Gastroesophageal sphincter (tissue), 4 donors: ENCODE measurements at regions not wholly inside any gene's neighbourhood (a gene's known extent, or its start where the extent isn't known, plus 50 kb on each side); places are given as distances from the start of the nearest gene placed in this dataset.

ENCODE experiments used
- ATAC-seq: fragments of 150-250 bp; one replicate; pipeline ENCODE4 v1.9.1; 2016; ENCODE audit warnings: mild to moderate bottlenecking, moderate library complexity
- H3K27ac ChIP-seq, 4 donors: fragments of 200-600 bp; sonication (generic) in 3 of 4; 1 replicate in 3 of 4; 2 replicates in 1 of 4; pipeline ENCODE4 v1.5.1; 2016 to 2019
- H3K27me3 ChIP-seq: fragments of 200-600 bp; sonication (generic); one replicate; pipeline ENCODE4 v1.5.1; 2019
- H3K36me3 ChIP-seq, 2 donors: fragments of 200-600 bp; sonication (generic); one replicate each; pipeline ENCODE4 v1.5.1; 2019; ENCODE audit warnings: control low read depth in 1 of 2
- H3K4me1 ChIP-seq, 3 donors: fragments of 200-600 bp; sonication (generic); 1 replicate in 2 of 3; 2 replicates in 1 of 3; pipeline ENCODE4 v1.5.1; 2016 to 2019; ENCODE audit warnings: control low read depth in 2 of 3
- H3K4me3 ChIP-seq, 2 donors: fragments of 200-600 bp; sonication (generic); one replicate each; pipeline ENCODE4 v1.5.1; 2019; ENCODE audit warnings: mild to moderate bottlenecking in 1 of 2, moderate library complexity in 1 of 2
- H3K9me3 ChIP-seq, 3 donors: fragments of 200-600 bp; sonication (generic); one replicate each; pipeline ENCODE4 v1.5.1; 2017 to 2019; ENCODE audit warnings: control low read depth in 2 of 3
- EP300 ChIP-seq: sonication (generic); formaldehyde crosslinking; IDR thresholded peaks from one replicate; pipeline ENCODE4 v1.6.1; 2017; ENCODE audit warnings: antibody characterized with exemption, mild to moderate bottlenecking
- POLR2A ChIP-seq, 2 donors: fragments of 450-650 bp; IDR thresholded peaks; one replicate each; pipeline ENCODE4 v1.6.1; 2017; ENCODE audit warnings: antibody characterized with exemption in 2 of 2, mild to moderate bottlenecking in 2 of 2, moderate library complexity in 1 of 2
- POLR2AphosphoS5 ChIP-seq: sonication (generic); formaldehyde crosslinking; IDR thresholded peaks from one replicate; pipeline ENCODE4 v1.6.1; 2017; ENCODE audit warnings: antibody characterized with exemption
- WGBS, 2 donors: methylation state at CpG; one replicate each; pipeline ENCODE4 v1.1.5; 2018; ENCODE audit warnings: low coverage in 1 of 2; 5-methylcytosine and 5-hydroxymethylcytosine counted together
- TF ChIP-seq, protein P1 (sequence below), 4 experiments: fragments of 200-600 bp in 2 of 4; fragments of 450-650 bp in 2 of 4; sonication (generic) in 1 of 4; IDR thresholded peaks; one replicate each; pipeline ENCODE4 v1.5.1; 2017 to 2019; ENCODE audit warnings: antibody characterized with exemption in 4 of 4, mild to moderate bottlenecking in 2 of 4, moderate library complexity in 2 of 4

DNA sequence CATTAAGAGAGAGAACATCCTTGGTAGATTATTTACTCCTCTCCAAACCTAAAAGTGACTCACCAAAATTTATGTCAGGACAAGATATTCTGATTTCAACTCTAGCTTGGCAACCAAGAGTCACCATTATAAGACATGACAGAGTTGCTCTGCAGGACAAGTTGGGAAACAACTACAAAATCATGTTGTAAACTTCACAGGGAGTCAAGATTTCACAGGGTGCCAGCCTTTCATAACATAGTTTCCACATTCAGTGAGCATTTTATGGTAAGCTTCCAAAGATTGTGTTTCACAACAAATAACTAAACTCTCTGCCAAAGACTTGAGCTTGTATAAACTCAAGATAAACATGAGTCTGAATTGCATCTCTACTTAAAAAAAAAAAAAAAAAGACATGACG, 121.0 kb upstream of the DIAPH2 start:
- no peaks in the 10 kb centered on the region for H3K27me3 ChIP-seq
- ATAC-seq, result peak; percentile 88
- peak overlapping the region in 1 of 4 donors; percentile 27 for H3K27ac ChIP-seq
- WGBS, 2 donors, result 0% methylated on average over 1 of the region's 1 CpG
- H3K4me1 ChIP-seq, result no peaks in the 10 kb centered on the region
- H3K4me3 ChIP-seq, result no peak overlapping the region
- H3K36me3 ChIP-seq, result no peaks in the 10 kb centered on the region
- TF ChIP-seq EP300 (no peak), POLR2A (IDR thresholded peaks at IDR 0.05) (no peak), POLR2AphosphoS5 (peak; percentile 76)
- TF ChIP-seq, protein P1, sequence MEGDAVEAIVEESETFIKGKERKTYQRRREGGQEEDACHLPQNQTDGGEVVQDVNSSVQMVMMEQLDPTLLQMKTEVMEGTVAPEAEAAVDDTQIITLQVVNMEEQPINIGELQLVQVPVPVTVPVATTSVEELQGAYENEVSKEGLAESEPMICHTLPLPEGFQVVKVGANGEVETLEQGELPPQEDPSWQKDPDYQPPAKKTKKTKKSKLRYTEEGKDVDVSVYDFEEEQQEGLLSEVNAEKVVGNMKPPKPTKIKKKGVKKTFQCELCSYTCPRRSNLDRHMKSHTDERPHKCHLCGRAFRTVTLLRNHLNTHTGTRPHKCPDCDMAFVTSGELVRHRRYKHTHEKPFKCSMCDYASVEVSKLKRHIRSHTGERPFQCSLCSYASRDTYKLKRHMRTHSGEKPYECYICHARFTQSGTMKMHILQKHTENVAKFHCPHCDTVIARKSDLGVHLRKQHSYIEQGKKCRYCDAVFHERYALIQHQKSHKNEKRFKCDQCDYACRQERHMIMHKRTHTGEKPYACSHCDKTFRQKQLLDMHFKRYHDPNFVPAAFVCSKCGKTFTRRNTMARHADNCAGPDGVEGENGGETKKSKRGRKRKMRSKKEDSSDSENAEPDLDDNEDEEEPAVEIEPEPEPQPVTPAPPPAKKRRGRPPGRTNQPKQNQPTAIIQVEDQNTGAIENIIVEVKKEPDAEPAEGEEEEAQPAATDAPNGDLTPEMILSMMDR (IDR thresholded peaks at IDR 0.05), result no peak
- H3K9me3 ChIP-seq, result no peaks in the 10 kb centered on the region

DNA sequence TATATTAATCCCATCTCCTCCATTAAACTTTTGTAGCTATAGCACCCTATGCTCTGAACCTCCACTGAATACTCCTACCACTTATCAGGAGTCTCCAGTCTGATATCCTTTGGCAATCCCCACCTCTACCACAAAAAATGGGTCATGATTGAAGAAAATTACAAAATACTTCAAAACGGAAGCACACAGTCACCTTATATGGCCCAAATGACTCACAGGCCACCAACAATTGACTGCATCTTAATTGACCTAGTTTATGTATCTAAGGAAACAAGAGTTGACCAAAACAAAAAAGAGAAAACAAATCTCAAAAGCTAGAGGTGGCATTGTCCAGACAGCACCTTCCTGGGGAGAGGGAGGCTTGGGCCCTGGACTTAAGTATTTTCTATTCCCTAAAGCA, 120.0 kb upstream of the DIAPH2 start:
- ATAC-seq, result peak; percentile 46
- 50 to 80% methylated on average over 1 of the region's 1 CpG for WGBS, 2 donors
- Histone ChIP-seq H3K27me3 (no peaks in the 10 kb centered on the region), H3K9me3 (no peaks in the 10 kb centered on the region), H3K27ac (no peak overlapping the region), H3K4me3 (no peak overlapping the region), H3K4me1 (no peaks in the 10 kb centered on the region), H3K36me3 (no peaks in the 10 kb centered on the region)
- no peak for TF ChIP-seq POLR2A (IDR thresholded peaks at IDR 0.05)
- no peak for TF ChIP-seq POLR2AphosphoS5
- TF ChIP-seq, protein P1 (IDR thresholded peaks at IDR 0.05), result no peak

DNA sequence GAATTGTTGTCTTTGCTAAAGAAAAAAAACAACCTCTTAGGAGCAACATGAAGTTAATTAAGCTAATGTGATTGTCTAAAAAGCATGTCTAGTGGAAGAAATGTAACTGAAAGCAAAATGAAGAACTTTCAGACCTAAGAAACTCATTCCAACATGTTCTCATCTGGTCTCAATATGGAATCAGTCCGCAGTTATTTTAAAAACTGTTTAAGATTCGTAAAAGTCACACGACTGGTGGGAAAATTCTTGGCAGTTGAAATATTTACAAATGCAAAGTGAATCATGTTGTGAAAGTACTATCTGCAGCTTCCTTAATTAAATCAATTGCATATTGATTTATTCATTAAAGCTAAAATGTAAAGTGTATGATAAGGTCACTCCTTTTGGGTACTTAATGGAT, 117.8 kb upstream of the DIAPH2 start:
- WGBS, 2 donors, result 54 to 58% methylated on average over 3 of the region's 3 CpGs
- Histone ChIP-seq H3K27me3 (no peaks in the 10 kb centered on the region), H3K4me3 (no peak overlapping the region), H3K9me3 (no peaks in the 10 kb centered on the region), H3K4me1 (no peaks in the 10 kb centered on the region), H3K27ac (no peak overlapping the region), H3K36me3 (no peaks in the 10 kb centered on the region)
- no peak for ATAC-seq
- TF ChIP-seq POLR2AphosphoS5, result no peak
- TF ChIP-seq, protein P1 (IDR thresholded peaks at IDR 0.05), result no peak
- TF ChIP-seq POLR2A (IDR thresholded peaks at IDR 0.05), result no peak
- no peak for TF ChIP-seq EP300

DNA sequence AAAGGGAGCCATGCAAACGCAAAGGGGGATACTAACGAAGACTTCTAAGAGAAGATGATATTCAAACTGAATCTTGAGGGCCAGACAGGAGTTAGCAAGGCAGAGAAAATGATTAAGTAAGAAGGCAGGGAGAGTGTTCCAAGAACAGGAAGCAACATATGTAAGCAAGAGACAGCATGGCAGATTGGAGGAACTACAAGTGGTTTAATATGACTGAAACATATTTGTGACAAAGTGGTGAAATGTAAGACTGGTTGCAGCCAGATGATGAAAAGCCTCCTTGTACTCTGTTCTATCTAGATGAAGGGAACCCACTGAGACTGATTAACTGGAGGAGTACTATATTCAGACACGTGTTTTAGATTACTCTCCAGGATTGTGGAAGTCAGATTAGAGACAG, 116.6 kb upstream of the DIAPH2 start:
- Histone ChIP-seq H3K36me3 (no peaks in the 10 kb centered on the region), H3K27ac (no peak overlapping the region), H3K27me3 (no peaks in the 10 kb centered on the region), H3K4me3 (no peak overlapping the region), H3K4me1 (no peaks in the 10 kb centered on the region), H3K9me3 (no peaks in the 10 kb centered on the region)
- no peak for ATAC-seq
- TF ChIP-seq, protein P1 (IDR thresholded peaks at IDR 0.05), result no peak
- TF ChIP-seq POLR2AphosphoS5, result no peak
- no peak for TF ChIP-seq POLR2A (IDR thresholded peaks at IDR 0.05)
- no peak for TF ChIP-seq EP300
- WGBS, 2 donors, result 43 to 50% methylated on average over 1 of the region's 3 CpGs

DNA sequence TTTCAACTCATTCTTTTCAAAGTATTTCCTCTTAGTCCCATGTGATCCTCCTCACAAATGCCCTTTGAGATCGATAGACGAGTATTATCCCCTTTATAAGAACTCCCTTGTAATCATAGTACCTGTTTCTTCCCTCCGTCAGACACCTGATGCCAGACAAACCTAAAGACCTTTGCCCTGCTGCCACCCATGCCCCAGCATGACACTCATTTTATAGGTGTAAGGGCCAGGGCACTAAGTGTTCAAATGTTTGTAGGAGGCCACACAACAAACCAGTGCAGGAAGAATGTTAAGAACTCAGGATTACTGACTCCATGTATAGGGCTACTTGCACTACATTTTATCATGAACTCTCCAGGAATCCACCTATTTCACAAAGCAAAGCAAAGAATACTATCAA, 115.6 kb upstream of the DIAPH2 start:
- Histone ChIP-seq H3K36me3 (no peaks in the 10 kb centered on the region), H3K27ac (no peak overlapping the region), H3K9me3 (no peaks in the 10 kb centered on the region), H3K27me3 (no peaks in the 10 kb centered on the region), H3K4me3 (no peak overlapping the region), H3K4me1 (no peaks in the 10 kb centered on the region)
- TF ChIP-seq EP300, result no peak
- no peak for TF ChIP-seq POLR2AphosphoS5
- no peak for TF ChIP-seq POLR2A (IDR thresholded peaks at IDR 0.05)
- TF ChIP-seq, protein P1 (IDR thresholded peaks at IDR 0.05), result no peak
- WGBS, 2 donors, result 80 to 83% methylated on average over 2 to 3 of the region's 3 CpGs
- ATAC-seq, result no peak
